RWPE1 (cell line): ENCODE measurements at regions not wholly inside any gene's neighbourhood (a gene's known extent, or its start where the extent isn't known, plus 50 kb on each side); places are given as distances from the start of the nearest gene placed in this dataset.
"Not testable (repeated sequence)": the region's sequence is repeated elsewhere in the genome, so short reads cannot be mapped to it uniquely, and the experiment has no call there.

Source experiments
- CTCF ChIA-PET: fragments of 350-600 bp; sonication (Branson Sonifier 250); formaldehyde crosslinking; extraction: SDS; loops from one replicate; lab custom pipeline; 2021; lab: Yijun Ruan, JAX
- POLR2A ChIA-PET: fragments of 400-600 bp; formaldehyde crosslinking; extraction: SDS; loops from one replicate; lab custom pipeline; 2020; ENCODE audit warnings: antibody characterized with exemption; ENCODE audit not compliant: low non-redundant PET; lab: Yijun Ruan, JAX
- DNase-seq: peaks from one replicate; pipeline ENCODE4 v3.0.0; 2012; ENCODE audit warnings: low spot score
- H3K27ac ChIP-seq: fragments of 450-650 bp; 2 replicates; pipeline ENCODE4 v1.5.1; 2017
- CTCF ChIP-seq: fragments of 450-650 bp; conservative IDR thresholded peaks from 2 replicates; pipeline ENCODE4 v1.5.1; 2017; ENCODE audit warnings: low read depth, mild to moderate bottlenecking

DNA sequence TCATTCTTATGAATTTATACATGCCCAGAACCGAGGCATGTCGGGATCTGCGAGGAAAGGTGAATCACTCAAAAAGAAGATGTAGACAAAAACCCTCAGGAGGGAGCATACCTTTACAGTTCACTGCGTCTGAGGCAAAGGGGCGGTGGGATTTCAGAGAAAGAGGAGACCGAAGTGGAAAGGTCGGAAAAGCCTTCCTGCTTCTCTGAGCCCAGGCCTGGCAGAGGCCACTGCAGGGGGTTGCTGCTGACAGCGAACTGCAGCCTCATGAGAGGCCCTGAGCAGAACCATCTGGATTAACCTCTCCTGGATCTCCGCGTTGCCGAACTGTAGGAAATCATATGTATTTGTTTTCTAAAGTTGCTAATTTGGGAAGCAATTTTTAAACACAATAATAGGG is 713.1 kb upstream of the SOX11 start:
- ChIA-PET POLR2A (no interaction called here), CTCF (interaction anchor here (0.6 kb wide), 1 partner anchor 1887 kb away, joined by 3 read pairs; no protein-coding TSS in a partner anchor)
- DNase-seq = no peak
- no peak overlapping the region for H3K27ac ChIP-seq
- TF ChIP-seq CTCF = no peak

DNA sequence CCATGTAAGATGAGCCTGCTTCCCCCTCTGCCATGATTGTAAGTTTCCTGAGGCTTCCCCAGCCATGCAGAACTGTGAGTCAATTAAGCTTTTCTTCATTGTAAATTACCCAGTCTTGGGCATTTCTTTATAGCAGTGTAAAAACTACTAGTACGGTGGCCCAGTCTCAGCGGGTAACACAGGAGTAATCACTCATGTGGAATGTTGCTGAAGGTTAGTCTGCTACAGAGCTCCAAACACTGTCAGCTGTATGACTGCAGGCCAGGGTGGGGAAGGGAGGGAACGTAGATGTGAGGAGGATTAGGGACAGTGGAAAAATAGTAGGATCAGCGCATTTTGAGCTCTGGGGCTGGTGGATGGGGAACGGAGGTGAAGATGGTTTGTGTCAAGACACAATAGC is 711.2 kb upstream of the SOX11 start:
- H3K27ac ChIP-seq = no peak overlapping the region
- no peak for TF ChIP-seq CTCF
- POLR2A ChIA-PET = no interaction called here
- no peak for DNase-seq
- CTCF ChIA-PET = no interaction called here

DNA sequence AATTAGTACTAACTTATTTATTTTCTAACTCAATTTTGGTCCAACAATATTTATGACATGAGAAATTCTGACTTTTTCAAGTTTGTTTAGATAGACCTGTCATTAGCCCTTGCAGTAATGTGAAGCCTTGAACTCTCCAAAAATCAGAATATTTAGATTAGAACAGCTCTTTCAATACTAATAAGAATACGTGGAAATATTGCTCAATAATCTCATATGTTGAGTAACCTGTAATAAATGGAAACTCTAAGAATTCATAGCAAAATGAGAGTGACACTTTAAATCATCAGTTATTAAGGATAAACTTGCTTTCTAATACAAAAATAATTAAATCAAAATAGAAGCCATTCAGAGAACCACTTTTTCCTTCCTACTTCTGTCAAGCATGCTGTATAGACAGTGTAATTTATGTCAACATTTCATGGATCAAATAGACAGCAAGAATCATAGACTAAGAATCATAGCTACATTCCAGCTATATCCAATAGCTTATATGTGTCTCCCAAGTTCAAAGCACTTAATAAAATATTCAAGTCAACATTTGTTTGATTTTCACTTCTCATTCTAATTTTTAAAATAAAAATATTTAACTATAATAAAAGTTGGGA is 710.3 kb upstream of the SOX11 start:
- ChIA-PET CTCF (no interaction called here), POLR2A (no interaction called here)
- H3K27ac ChIP-seq = no peak overlapping the region
- DNase-seq = no peak
- no peak for TF ChIP-seq CTCF

- CTCF ChIA-PET, H3K27ac ChIP-seq, DNase-seq, POLR2A ChIA-PET: not testable (repeated sequence)
Measured at GRCh38 chr2:4988444-4988843, 703.7 kb upstream of the SOX11 start.

DNA sequence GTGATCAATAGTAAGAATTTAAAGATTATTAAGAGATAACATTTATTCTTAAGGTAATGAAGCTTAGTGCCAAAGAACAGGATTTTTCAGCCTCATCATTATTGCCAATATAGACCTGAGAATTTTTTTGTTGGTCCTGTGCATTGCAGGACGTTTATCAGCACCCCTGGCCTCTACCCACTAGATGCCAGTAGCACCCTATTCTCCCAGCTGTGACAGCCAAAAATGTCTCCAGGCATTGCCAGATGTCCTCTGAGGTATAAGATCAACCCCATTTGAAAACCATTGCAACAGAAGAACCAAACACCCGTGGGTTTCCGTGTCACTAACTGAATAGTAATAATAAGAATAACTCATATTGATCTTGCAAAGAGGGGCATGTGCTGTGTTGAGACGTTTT is 700.0 kb upstream of the SOX11 start:
- ChIA-PET CTCF (no interaction called here), POLR2A (no interaction called here)
- no peak overlapping the region for H3K27ac ChIP-seq
- no peak for DNase-seq
- no peak for TF ChIP-seq CTCF

GRCh38 chr2:4995466-4995865 is 696.7 kb upstream of the SOX11 start:
- ChIA-PET POLR2A (no interaction called here), CTCF (no interaction called here)
- TF ChIP-seq CTCF = no peak
- H3K27ac ChIP-seq = no peak overlapping the region
- DNase-seq = no peak

GRCh38 chr2:5007596-5007995 is 684.6 kb upstream of the SOX11 start:
- DNase-seq = no peak
- ChIA-PET CTCF (no interaction called here), POLR2A (no interaction called here)
- H3K27ac ChIP-seq = no peak overlapping the region
- no peak for TF ChIP-seq CTCF
